Endodermal cell (in vitro differentiated cells): ENCODE measurements at regions not wholly inside any gene's neighbourhood (a gene's known extent, or its start where the extent isn't known, plus 50 kb on each side); places are given as distances from the start of the nearest gene placed in this dataset.
"Not testable (repeated sequence)": the region's sequence is repeated elsewhere in the genome, so short reads cannot be mapped to it uniquely, and the experiment has no call there.

Source experiments
- DNase-seq: peaks from one replicate; pipeline ENCODE4 v3.0.0-alpha.2; 2017
- H3K27ac ChIP-seq: 2 replicates; pipeline ENCODE4 v1.5.1; 2013; ENCODE audit warnings: mild to moderate bottlenecking, low read depth, low read length, moderate library complexity
- H3K27me3 ChIP-seq: 2 replicates; pipeline ENCODE4 v1.6.1; 2013; ENCODE audit warnings: mild to moderate bottlenecking, low read length, moderate library complexity; ENCODE audit not compliant: insufficient read depth, control insufficient read depth, poor library complexity, severe bottlenecking
- H3K36me3 ChIP-seq: 2 replicates; pipeline ENCODE4 v1.7.0; 2013; ENCODE audit warnings: mild to moderate bottlenecking, low read length, moderate library complexity; ENCODE audit not compliant: control insufficient read depth, insufficient read depth
- H3K4me1 ChIP-seq: one replicate; pipeline ENCODE4 v1.7.0; 2013; ENCODE audit warnings: low read length; ENCODE audit not compliant: control insufficient read depth, insufficient read depth
- H3K4me3 ChIP-seq: 2 replicates; pipeline ENCODE4 v1.5.1; 2013; ENCODE audit warnings: mild to moderate bottlenecking, low read length, moderate library complexity
- H3K9ac ChIP-seq: 2 replicates; pipeline ENCODE4 v1.6.1; 2013; ENCODE audit warnings: mild to moderate bottlenecking, low read length, moderate library complexity; ENCODE audit not compliant: poor library complexity, severe bottlenecking; ENCODE audit errors: extremely low read depth
- H3K9me3 ChIP-seq: 2 replicates; pipeline ENCODE4 v1.6.1; 2013; ENCODE audit warnings: mild to moderate bottlenecking, low read length, moderate library complexity; ENCODE audit not compliant: control insufficient read depth
- H3K27ac Mint-ChIP-seq: 2 replicates; pipeline ENCODE4 v1.8.0; 2020; ENCODE audit warnings: mixed read lengths
- H3K27me3 Mint-ChIP-seq: 2 replicates; pipeline ENCODE4 v1.8.0; 2021; ENCODE audit warnings: mild to moderate bottlenecking, mixed read lengths; ENCODE audit not compliant: insufficient read depth
- H3K36me3 Mint-ChIP-seq: 2 replicates; pipeline ENCODE4 v1.8.0; 2020; ENCODE audit warnings: low read depth, mixed read lengths
- H3K4me1 Mint-ChIP-seq: 2 replicates; pipeline ENCODE4 v1.8.0; 2020; ENCODE audit warnings: mixed read lengths
- H3K4me3 Mint-ChIP-seq: 2 replicates; pipeline ENCODE4 v1.8.0; 2020; ENCODE audit warnings: mild to moderate bottlenecking, moderate library complexity, mixed read lengths
- H3K9me3 Mint-ChIP-seq: 2 replicates; pipeline ENCODE4 v1.8.0; 2020; ENCODE audit warnings: mild to moderate bottlenecking, mixed read lengths
- whole genome bisulfite sequencing, 2 experiments: methylation state at CpG; one replicate each; pipeline versions ENCODE4 v1.1.5 to v1.1.7; 2013; ENCODE audit warnings: missing lambda C conversion rate in 2 of 2, mixed read lengths in 1 of 2; ENCODE audit not compliant: insufficient coverage in 1 of 2, insufficient read length in 1 of 2; 5-methylcytosine and 5-hydroxymethylcytosine counted together
- TF ChIP-seq, protein P1 (sequence below): fragments of 200-600 bp; sonication (generic); conservative IDR thresholded peaks from 2 replicates; pipeline ENCODE4 v1.5.0; 2021; ENCODE audit warnings: antibody characterized with exemption, mild to moderate bottlenecking

DNA sequence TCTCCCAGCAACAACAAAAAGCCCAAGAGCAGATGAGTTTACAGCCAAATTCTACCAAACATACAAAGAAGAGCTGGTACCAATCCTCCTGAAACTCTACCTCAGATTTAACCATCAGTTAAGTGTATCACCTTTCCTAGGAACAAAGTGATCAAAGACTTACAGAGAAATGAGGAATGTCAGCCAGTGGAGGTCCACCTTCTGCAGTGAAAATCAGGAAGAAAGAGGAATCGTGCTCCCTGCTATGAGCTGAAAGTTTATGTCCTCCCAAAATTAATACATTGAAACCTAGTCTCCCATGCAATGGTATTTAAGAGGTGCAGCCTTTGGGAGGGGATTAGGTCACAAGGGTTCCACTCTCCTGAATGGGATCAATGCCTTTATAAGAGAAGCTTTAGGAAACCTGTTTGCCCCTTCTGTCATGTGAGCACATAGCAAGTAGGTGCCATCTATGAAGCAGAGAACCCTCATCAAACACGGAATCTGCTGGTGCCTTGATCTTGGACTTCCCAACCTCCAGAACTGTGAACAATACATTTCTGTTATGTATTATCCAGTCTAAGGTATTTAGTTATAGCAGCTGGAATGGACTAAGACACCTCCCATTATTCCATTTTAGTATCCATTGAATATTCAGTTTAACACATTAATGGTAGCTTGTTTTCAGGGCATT is 139.0 kb upstream of the FZD8 start:
- H3K27ac Mint-ChIP-seq = no peak overlapping the region
- Histone ChIP-seq H3K9ac (no peak overlapping the region), H3K9me3 (peaks cover 5% of the 10 kb centered on the region), H3K4me1 (peaks cover 3% of the 10 kb centered on the region), H3K27ac (no peak overlapping the region), H3K27me3 (peaks cover 14% of the 10 kb centered on the region), H3K36me3 (no peaks in the 10 kb centered on the region), H3K4me3 (no peak overlapping the region)
- 85 to 100% methylated on average over 1 to 2 of the region's 2 CpGs for WGBS, 2 experiments
- H3K27me3 Mint-ChIP-seq = peaks cover 20% of the 10 kb centered on the region
- peaks cover 22% of the 10 kb centered on the region for H3K4me1 Mint-ChIP-seq
- H3K36me3 Mint-ChIP-seq = no peaks in the 10 kb centered on the region
- no peak overlapping the region for H3K4me3 Mint-ChIP-seq
- no peak for DNase-seq
- H3K9me3 Mint-ChIP-seq = peaks cover 14% of the 10 kb centered on the region
- TF ChIP-seq, protein P1, sequence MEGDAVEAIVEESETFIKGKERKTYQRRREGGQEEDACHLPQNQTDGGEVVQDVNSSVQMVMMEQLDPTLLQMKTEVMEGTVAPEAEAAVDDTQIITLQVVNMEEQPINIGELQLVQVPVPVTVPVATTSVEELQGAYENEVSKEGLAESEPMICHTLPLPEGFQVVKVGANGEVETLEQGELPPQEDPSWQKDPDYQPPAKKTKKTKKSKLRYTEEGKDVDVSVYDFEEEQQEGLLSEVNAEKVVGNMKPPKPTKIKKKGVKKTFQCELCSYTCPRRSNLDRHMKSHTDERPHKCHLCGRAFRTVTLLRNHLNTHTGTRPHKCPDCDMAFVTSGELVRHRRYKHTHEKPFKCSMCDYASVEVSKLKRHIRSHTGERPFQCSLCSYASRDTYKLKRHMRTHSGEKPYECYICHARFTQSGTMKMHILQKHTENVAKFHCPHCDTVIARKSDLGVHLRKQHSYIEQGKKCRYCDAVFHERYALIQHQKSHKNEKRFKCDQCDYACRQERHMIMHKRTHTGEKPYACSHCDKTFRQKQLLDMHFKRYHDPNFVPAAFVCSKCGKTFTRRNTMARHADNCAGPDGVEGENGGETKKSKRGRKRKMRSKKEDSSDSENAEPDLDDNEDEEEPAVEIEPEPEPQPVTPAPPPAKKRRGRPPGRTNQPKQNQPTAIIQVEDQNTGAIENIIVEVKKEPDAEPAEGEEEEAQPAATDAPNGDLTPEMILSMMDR = no peak

DNA sequence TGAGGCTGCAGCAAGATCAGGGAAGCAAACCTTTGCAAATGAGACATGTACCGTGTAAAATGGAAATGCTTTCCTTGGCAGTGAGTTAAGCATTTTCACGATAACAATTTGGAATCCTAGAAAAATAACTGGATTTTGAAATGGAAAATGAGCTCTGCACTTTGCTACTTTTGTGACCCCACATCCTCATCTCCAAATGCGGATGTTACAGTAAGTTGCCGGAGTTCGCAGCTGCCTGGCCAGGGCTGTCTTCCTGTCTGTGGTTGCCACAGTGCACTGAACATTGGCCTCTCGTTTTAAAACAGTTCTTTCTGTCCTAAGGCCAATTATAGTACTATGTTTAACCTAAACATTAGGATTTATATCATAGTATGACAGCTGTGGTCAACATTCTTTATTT is 136.2 kb upstream of the FZD8 start:
- no peaks in the 10 kb centered on the region for H3K36me3 ChIP-seq
- DNase-seq = no peak
- peaks cover under 1% of the 10 kb centered on the region for H3K36me3 Mint-ChIP-seq
- no peak overlapping the region for H3K9ac ChIP-seq
- peaks cover 45% of the 10 kb centered on the region for H3K27me3 Mint-ChIP-seq
- peaks cover 18% of the 10 kb centered on the region for H3K4me1 Mint-ChIP-seq
- peaks cover 13% of the 10 kb centered on the region for H3K9me3 Mint-ChIP-seq
- H3K4me3 ChIP-seq = no peak overlapping the region
- peaks cover 3% of the 10 kb centered on the region for H3K4me1 ChIP-seq
- no peak overlapping the region for H3K27ac Mint-ChIP-seq
- H3K27me3 ChIP-seq = peaks cover 28% of the 10 kb centered on the region
- TF ChIP-seq, protein P1 = no peak
- peaks cover 6% of the 10 kb centered on the region for H3K9me3 ChIP-seq
- H3K4me3 Mint-ChIP-seq = no peak overlapping the region
- WGBS, 2 experiments = 93 to 95% methylated on average over 5 to 6 of the region's 6 CpGs
- no peak overlapping the region for H3K27ac ChIP-seq

DNA sequence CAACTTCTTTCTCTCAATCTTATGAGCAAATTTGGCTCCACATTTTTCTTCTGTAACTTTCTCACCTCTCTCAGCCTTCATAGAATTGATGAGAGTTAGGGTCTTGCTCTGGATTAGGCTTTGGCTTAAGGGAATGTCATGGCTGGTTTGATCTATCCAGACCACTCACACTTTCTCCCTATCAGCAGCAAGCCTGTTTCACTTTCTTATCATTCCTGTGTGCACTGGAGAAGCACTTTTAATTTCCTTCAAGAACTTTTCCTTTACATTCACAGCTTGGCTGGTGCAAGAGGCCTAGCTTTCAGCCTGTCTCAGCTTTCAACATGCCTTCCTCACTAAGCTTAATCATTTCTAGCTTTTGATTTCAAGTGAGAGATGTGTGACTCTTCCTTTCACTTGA is 134.5 kb upstream of the FZD8 start:
- Mint-ChIP-seq H3K27me3 (peaks cover 54% of the 10 kb centered on the region), H3K4me1 (peaks cover 22% of the 10 kb centered on the region), H3K9me3 (peaks cover 20% of the 10 kb centered on the region)
- DNase-seq, H3K27ac ChIP-seq, H3K4me1 ChIP-seq, H3K9ac ChIP-seq, H3K36me3 ChIP-seq, H3K4me3 ChIP-seq, H3K4me3 Mint-ChIP-seq, H3K27ac Mint-ChIP-seq, H3K36me3 Mint-ChIP-seq: not testable (repeated sequence)
- Histone ChIP-seq H3K9me3 (peaks cover 15% of the 10 kb centered on the region), H3K27me3 (peaks cover 37% of the 10 kb centered on the region)

GRCh38 chr10:35774109-35774508 is 132.0 kb upstream of the FZD8 start:
- H3K9me3 Mint-ChIP-seq = peaks cover 14% of the 10 kb centered on the region
- H3K4me3 ChIP-seq = no peak overlapping the region
- no peak overlapping the region for H3K4me3 Mint-ChIP-seq
- no peak overlapping the region for H3K27ac ChIP-seq
- H3K27ac Mint-ChIP-seq = no peak overlapping the region
- H3K36me3 Mint-ChIP-seq = peaks cover 2% of the 10 kb centered on the region
- WGBS, 2 experiments = 92 to 100% methylated on average over 1 to 3 of the region's 3 CpGs
- H3K36me3 ChIP-seq = no peaks in the 10 kb centered on the region
- TF ChIP-seq, protein P1 = no peak
- peaks cover 6% of the 10 kb centered on the region for H3K4me1 ChIP-seq
- H3K27me3 ChIP-seq = peaks cover 41% of the 10 kb centered on the region
- no peak overlapping the region for H3K9ac ChIP-seq
- peaks cover 38% of the 10 kb centered on the region for H3K4me1 Mint-ChIP-seq
- H3K27me3 Mint-ChIP-seq = peaks cover 52% of the 10 kb centered on the region
- DNase-seq = no peak
- peaks cover 15% of the 10 kb centered on the region for H3K9me3 ChIP-seq
